ENCODE measurements at regions not wholly inside any gene's neighbourhood (a gene's known extent, or its start where the extent isn't known, plus 50 kb on each side); places are given as distances from the start of the nearest gene placed in this dataset.

- no peak overlapping the region for H3K4me3 ChIP-seq
- no peak for DNase-seq
- no peaks in the 10 kb centered on the region for H3K27me3 ChIP-seq
- no peaks in the 10 kb centered on the region for H3K9me3 ChIP-seq
- H3K36me3 ChIP-seq, result no peaks in the 10 kb centered on the region
These were observed 161.5 kb upstream of the TPM1 start for GRCh38 chr15:62881056-62881455.

GRCh38 chr15:62883938-62884479 is 158.5 kb upstream of the TPM1 start:
- Histone ChIP-seq H3K4me3 (no peak overlapping the region), H3K9me3 (no peaks in the 10 kb centered on the region), H3K36me3 (no peaks in the 10 kb centered on the region), H3K27me3 (no peaks in the 10 kb centered on the region)
- DNase-seq, result no peak

DNA sequence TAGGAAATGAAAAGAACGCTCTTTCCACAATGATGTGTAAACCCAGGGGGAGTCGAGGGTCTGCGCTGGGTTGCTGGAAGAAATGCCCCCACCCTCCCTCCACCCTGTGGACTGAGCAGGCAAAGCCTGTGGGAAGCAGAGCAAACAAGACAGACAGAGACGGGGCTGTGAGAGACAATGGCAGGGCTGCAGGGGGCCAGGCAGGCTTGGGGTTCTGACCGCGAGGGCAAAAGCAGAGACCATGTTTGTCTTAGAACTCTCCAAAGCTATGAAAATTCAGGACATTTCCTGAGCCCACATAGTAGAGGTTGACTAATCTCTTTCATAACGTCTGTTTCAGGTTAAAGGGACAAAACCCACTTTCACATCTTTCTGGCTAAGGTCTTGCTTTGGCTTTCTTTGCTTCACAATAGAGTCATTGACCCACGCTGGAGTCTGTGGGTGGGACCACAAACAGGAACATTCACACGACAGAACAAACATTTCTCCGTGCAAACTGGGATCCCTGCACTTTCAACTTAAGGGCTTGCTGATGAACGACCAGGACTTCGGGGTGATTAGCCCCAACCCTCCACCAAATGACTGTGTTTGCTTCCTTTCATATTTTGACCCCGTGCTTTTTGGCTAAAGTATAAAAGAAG is 156.0 kb upstream of the TPM1 start:
- H3K4me3 ChIP-seq, result no peak overlapping the region
- H3K27me3 ChIP-seq, result no peaks in the 10 kb centered on the region
- no peaks in the 10 kb centered on the region for H3K36me3 ChIP-seq
- DNase-seq, result no peak
- H3K9me3 ChIP-seq, result no peaks in the 10 kb centered on the region

GRCh38 chr15:62887113-62887570 is 155.4 kb upstream of the TPM1 start:
- no peak overlapping the region for H3K4me3 ChIP-seq
- no peaks in the 10 kb centered on the region for H3K27me3 ChIP-seq
- no peak for DNase-seq
- H3K9me3 ChIP-seq, result no peaks in the 10 kb centered on the region
- no peaks in the 10 kb centered on the region for H3K36me3 ChIP-seq

DNA sequence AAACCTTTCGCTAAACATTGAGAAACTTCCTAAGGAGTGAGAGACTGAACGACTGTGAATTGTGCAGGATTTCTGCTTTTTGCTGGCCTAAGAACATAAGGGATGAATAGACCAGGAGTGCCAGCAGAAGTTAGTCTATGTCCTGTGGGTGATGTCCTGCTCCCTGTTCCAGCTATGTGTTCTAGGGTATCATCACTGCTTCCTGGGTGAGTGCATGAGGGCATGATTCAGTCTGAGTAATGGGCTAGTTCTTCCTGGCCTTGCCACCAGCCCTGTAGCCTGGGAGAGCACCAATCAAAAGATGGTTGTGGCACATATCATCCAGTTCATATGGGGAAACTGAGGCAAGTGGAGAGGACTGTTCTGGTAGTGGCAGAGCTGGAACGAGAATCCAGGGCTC is 153.9 kb upstream of the TPM1 start:
- peak; percentile 51 for DNase-seq
- H3K36me3 ChIP-seq, result no peaks in the 10 kb centered on the region
- H3K9me3 ChIP-seq, result no peaks in the 10 kb centered on the region

DNA sequence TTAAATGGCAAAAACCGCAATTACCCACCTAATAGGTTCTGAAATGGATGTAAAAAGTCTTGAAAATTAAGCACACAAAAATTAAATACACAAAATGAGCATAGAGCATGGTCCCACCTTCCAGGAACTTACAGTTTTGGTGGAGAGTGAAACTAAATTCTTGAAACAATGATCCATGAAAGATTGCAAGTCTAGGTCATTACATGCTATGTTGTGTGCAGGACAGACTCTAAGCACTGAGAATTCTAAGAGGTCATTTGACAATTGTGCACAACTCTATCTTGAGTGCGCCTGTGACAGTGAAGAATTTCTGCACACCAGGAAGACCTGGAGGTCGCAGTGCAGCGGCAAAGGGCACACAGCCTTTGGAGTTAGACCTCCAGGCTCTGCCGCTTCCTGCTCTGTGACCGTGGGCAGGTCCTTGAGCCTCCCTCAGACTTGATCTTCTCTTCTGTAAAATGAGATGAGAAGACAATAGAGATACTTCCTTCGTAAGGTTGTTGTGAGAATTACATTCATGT is 153.3 kb upstream of the TPM1 start:
- Histone ChIP-seq H3K4me3 (no peak overlapping the region), H3K9me3 (no peaks in the 10 kb centered on the region)
- DNase-seq, result no peak

More for the DNA sequence above, 153.9 kb upstream of the TPM1 start:
- no peaks in the 10 kb centered on the region for H3K27me3 ChIP-seq
- H3K4me3 ChIP-seq, result no peak overlapping the region

GRCh38 chr15:62889734-62890505 is 152.6 kb upstream of the TPM1 start:
- peak; percentile 48 for DNase-seq
- no peaks in the 10 kb centered on the region for H3K36me3 ChIP-seq
- H3K4me3 ChIP-seq, result no peak overlapping the region
- no peaks in the 10 kb centered on the region for H3K27me3 ChIP-seq
- no peaks in the 10 kb centered on the region for H3K9me3 ChIP-seq

More for the DNA sequence above, 153.3 kb upstream of the TPM1 start:
- Histone ChIP-seq H3K36me3 (no peaks in the 10 kb centered on the region), H3K27me3 (no peaks in the 10 kb centered on the region)

- no peak for DNase-seq
- no peak overlapping the region for H3K4me3 ChIP-seq
- no peaks in the 10 kb centered on the region for H3K27me3 ChIP-seq
- H3K9me3 ChIP-seq, result no peaks in the 10 kb centered on the region
- no peaks in the 10 kb centered on the region for H3K36me3 ChIP-seq
These were observed 148.0 kb upstream of the TPM1 start for GRCh38 chr15:62894322-62895085.

GRCh38 chr15:62895139-62895866 is 147.2 kb upstream of the TPM1 start:
- H3K27me3 ChIP-seq, result no peaks in the 10 kb centered on the region
- no peaks in the 10 kb centered on the region for H3K9me3 ChIP-seq
- H3K36me3 ChIP-seq, result no peaks in the 10 kb centered on the region
- DNase-seq, result no peak
- H3K4me3 ChIP-seq, result no peak overlapping the region

GRCh38 chr15:62895905-62896316 is 146.6 kb upstream of the TPM1 start:
- Histone ChIP-seq H3K36me3 (no peaks in the 10 kb centered on the region), H3K9me3 (no peaks in the 10 kb centered on the region), H3K27me3 (no peaks in the 10 kb centered on the region), H3K4me3 (no peak overlapping the region)
- no peak for DNase-seq

GRCh38 chr15:62896380-62896866 is 146.1 kb upstream of the TPM1 start:
- no peaks in the 10 kb centered on the region for H3K9me3 ChIP-seq
- no peaks in the 10 kb centered on the region for H3K27me3 ChIP-seq
- H3K4me3 ChIP-seq, result no peak overlapping the region
- H3K36me3 ChIP-seq, result no peaks in the 10 kb centered on the region
- DNase-seq, result no peak

DNA sequence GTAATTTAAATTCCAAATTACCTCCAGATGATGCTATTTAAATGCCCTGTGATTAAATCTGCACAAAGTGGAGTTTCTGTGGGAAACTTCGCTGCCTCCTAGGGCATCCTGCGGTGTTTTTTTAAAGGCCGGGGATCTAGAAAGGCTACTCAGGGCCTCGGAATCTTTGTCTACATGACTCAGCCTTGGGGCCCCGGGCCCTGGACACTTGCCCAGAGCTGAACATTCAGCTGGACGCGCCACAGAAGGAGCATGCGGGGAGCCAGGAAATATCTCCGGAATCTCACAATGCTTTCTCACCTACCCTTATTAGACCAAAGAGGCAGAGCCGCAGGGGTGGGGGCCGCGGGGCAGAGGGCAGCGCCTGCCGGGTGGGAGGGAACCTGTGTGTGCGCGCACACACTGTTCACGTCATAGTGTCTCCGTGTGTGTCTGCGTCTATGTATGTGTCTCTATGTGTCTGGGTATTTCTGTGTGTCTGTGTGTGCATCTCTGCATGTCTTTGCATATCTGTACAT is 145.5 kb upstream of the TPM1 start:
- Histone ChIP-seq H3K36me3 (no peaks in the 10 kb centered on the region), H3K4me3 (no peak overlapping the region)
- peak; percentile 97 for DNase-seq

GRCh38 chr15:62897634-62898033 is 144.9 kb upstream of the TPM1 start:
- Histone ChIP-seq H3K27me3 (no peaks in the 10 kb centered on the region), H3K4me3 (no peak overlapping the region), H3K36me3 (no peaks in the 10 kb centered on the region), H3K9me3 (no peaks in the 10 kb centered on the region)
- no peak for DNase-seq

More for the DNA sequence above, 145.5 kb upstream of the TPM1 start:
- H3K9me3 ChIP-seq, result no peaks in the 10 kb centered on the region
- H3K27me3 ChIP-seq, result no peaks in the 10 kb centered on the region

DNA sequence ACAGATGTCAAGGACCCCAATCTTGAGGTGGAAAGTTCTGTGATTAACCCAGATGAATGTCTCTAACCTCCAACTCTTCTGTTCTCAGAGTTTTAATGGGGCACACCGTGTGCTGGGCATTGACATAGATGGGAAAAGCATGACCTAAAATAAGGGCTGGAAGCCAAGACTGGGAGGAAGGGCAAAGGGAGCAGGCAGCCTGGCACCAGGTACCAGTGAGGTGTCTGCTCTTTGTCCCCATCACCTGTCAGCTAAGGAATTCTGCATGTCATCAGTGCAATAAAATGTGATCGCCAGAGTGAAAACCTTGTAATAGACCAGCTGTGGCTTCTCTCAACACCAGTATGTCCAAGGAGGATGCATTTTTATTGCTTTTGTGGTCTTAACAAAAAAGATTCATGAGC is 143.5 kb upstream of the TPM1 start:
- Histone ChIP-seq H3K27me3 (no peaks in the 10 kb centered on the region), H3K9me3 (no peaks in the 10 kb centered on the region), H3K4me3 (no peak overlapping the region), H3K36me3 (no peaks in the 10 kb centered on the region)
- no peak for DNase-seq

DNA sequence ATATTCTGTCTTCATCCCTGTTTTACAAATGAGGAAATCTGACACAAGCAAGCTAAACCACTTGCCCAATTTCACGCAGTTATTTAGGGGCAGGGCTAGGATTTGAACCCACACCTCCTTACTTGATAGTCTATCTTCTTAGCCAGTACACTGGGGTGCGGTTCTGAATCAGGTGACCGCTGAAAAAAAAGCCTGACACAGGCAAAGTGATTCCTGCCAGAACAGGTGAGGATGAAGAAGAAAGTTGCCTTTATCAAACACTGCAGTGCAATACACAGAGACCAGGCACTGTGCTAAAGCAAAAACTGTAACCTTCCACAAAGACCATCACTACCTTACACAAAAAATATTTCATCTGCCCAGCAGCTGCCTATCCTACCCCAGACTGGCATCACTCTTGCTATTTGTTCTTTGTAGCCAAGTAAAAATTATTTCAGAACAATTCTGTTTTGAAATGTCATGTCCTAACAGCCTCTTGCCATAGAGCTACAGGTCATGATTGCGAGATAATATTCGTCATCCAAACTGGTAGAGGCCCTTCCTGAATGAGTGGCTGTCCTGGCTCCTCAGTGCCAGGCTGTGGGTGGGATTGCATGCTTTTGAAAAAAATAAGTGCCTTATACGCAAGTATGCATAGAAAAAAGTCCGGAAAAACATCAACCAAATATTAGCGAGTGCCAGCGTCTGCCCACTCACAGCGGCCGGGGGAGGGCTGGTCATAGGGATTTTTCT is 142.3 kb upstream of the TPM1 start:
- Histone ChIP-seq H3K4me3 (no peak overlapping the region), H3K9me3 (no peaks in the 10 kb centered on the region), H3K36me3 (no peaks in the 10 kb centered on the region), H3K27me3 (no peaks in the 10 kb centered on the region)
- DNase-seq, result peak; percentile 15
